Mucosa of rectum (tissue), 2 donors: ENCODE measurements at regions not wholly inside any gene's neighbourhood (a gene's known extent, or its start where the extent isn't known, plus 50 kb on each side); places are given as distances from the start of the nearest gene placed in this dataset.

Experiments
- H3K27ac ChIP-seq, 2 donors: one replicate each; pipeline ENCODE4 v1.7.0; 2013; ENCODE audit warnings: inconsistent platforms in 2 of 2, low read depth in 2 of 2, low read length in 2 of 2
- H3K27me3 ChIP-seq, 2 donors: one replicate each; pipeline ENCODE4 v1.7.0; 2013; ENCODE audit warnings: low read length in 2 of 2; ENCODE audit not compliant: control insufficient read depth in 2 of 2, insufficient read depth in 2 of 2
- H3K36me3 ChIP-seq, 2 donors: one replicate each; pipeline ENCODE4 v1.7.0; 2013; ENCODE audit warnings: low read length in 2 of 2; ENCODE audit not compliant: control insufficient read depth in 2 of 2, insufficient read depth in 2 of 2
- H3K4me1 ChIP-seq, 2 donors: one replicate each; pipeline ENCODE4 v1.7.0; 2013; ENCODE audit warnings: low read length in 2 of 2, mild to moderate bottlenecking in 1 of 2; ENCODE audit not compliant: control insufficient read depth in 2 of 2, insufficient read depth in 2 of 2
- H3K4me3 ChIP-seq, 2 donors: one replicate each; pipeline ENCODE4 v1.7.0; 2013; ENCODE audit warnings: low read length in 2 of 2
- H3K9ac ChIP-seq, 2 donors: one replicate each; pipeline ENCODE4 v1.7.0; 2013; ENCODE audit warnings: low read length in 2 of 2, low read depth in 1 of 2, mild to moderate bottlenecking in 1 of 2
- H3K9me3 ChIP-seq, 2 donors: one replicate each; pipeline ENCODE4 v1.7.0; 2013; ENCODE audit warnings: low read length in 2 of 2; ENCODE audit not compliant: control insufficient read depth in 2 of 2
- donor health status: healthy.
- donor health status: Normal muscosa, but diverticular disease.

GRCh38 chr5:68387074-68387796, 171.7 kb downstream of the PIK3R1 start:
- H3K4me1 ChIP-seq = peaks cover 9 to 19% of the 10 kb centered on the region in 2 donors
- no peaks in the 10 kb centered on the region for H3K9me3 ChIP-seq
- H3K36me3 ChIP-seq = no peaks in the 10 kb centered on the region
- H3K27me3 ChIP-seq = no peaks in the 10 kb centered on the region
- no peak overlapping the region for H3K9ac ChIP-seq
- H3K4me3 ChIP-seq = no peak overlapping the region
- no peak overlapping the region for H3K27ac ChIP-seq

- H3K9ac ChIP-seq = no peak overlapping the region
- no peaks in the 10 kb centered on the region for H3K9me3 ChIP-seq
- no peaks in the 10 kb centered on the region for H3K27me3 ChIP-seq
- peaks cover 9 to 12% of the 10 kb centered on the region in 2 donors for H3K4me1 ChIP-seq
- no peak overlapping the region for H3K27ac ChIP-seq
- no peaks in the 10 kb centered on the region for H3K36me3 ChIP-seq
- H3K4me3 ChIP-seq = no peak overlapping the region
These were observed 174.1 kb downstream of the PIK3R1 start for GRCh38 chr5:68389618-68390017.

GRCh38 chr5:68392617-68393016, 177.1 kb downstream of the PIK3R1 start:
- Histone ChIP-seq H3K4me1 (peaks cover 9 to 19% of the 10 kb centered on the region in 2 donors), H3K9me3 (no peaks in the 10 kb centered on the region), H3K27me3 (no peaks in the 10 kb centered on the region), H3K36me3 (no peaks in the 10 kb centered on the region), H3K4me3 (no peak overlapping the region), H3K27ac (no peak overlapping the region), H3K9ac (peak overlapping the region in 1 of 2 donors; percentile 1)

DNA sequence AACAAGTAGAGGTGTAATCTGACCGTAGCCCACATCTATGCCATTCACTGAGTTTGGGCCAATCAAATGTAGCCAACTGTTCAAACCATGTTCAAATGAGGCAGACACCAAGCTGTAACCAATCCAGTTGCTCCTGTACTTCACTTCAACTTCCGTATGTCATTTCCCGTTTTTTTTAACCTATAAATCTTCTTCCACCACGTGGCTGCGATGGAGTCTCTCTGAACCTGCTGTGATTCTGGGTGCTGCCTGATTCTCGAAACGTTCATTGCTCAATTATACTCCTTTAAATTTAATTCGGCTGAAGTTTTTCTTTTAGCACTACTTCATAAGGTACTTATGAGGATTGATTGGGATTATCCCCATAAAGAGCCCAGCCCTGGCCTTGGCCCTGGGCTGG, 179.7 kb downstream of the PIK3R1 start:
- no peak overlapping the region for H3K4me3 ChIP-seq
- H3K9me3 ChIP-seq = no peaks in the 10 kb centered on the region
- H3K4me1 ChIP-seq = peaks cover 9 to 19% of the 10 kb centered on the region in 2 donors
- no peaks in the 10 kb centered on the region for H3K36me3 ChIP-seq
- peak overlapping the region in 1 of 2 donors; percentile 16 for H3K9ac ChIP-seq
- H3K27me3 ChIP-seq = no peaks in the 10 kb centered on the region
- peak overlapping the region; percentile 80 to 82 for H3K27ac ChIP-seq

GRCh38 chr5:68395926-68396511, 180.5 kb downstream of the PIK3R1 start:
- Histone ChIP-seq H3K9ac (peak overlapping the region in 1 of 2 donors; percentile 16), H3K27me3 (no peaks in the 10 kb centered on the region), H3K4me1 (peaks cover 9 to 19% of the 10 kb centered on the region in 2 donors), H3K27ac (peak overlapping the region; percentile 80 to 82), H3K9me3 (no peaks in the 10 kb centered on the region), H3K36me3 (no peaks in the 10 kb centered on the region), H3K4me3 (peak overlapping the region in 1 of 2 donors; percentile 35)

DNA sequence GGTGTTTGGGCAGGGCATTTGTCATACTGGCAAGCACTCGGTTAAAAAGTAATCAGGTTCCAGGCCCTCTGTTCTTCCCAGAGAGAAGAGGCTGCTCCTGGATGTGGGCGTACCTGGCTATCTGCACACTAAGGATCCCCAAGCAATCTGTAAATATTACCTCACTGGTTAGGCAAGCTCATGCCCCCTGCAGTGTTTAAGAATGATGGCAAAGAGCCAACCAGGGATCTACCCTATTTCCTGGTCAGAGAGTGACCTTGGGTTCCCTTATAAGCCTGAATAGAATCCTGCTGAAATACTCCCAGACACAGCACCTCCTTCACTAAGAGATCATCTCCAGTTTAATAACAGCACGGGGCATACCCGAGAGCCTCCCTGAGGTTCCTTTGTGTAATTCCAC, 181.2 kb downstream of the PIK3R1 start:
- peaks cover 9 to 19% of the 10 kb centered on the region in 2 donors for H3K4me1 ChIP-seq
- no peaks in the 10 kb centered on the region for H3K9me3 ChIP-seq
- peak overlapping the region; percentile 80 to 82 for H3K27ac ChIP-seq
- no peak overlapping the region for H3K9ac ChIP-seq
- no peaks in the 10 kb centered on the region for H3K27me3 ChIP-seq
- peak overlapping the region; percentile 4 to 35 for H3K4me3 ChIP-seq
- H3K36me3 ChIP-seq = no peaks in the 10 kb centered on the region

DNA sequence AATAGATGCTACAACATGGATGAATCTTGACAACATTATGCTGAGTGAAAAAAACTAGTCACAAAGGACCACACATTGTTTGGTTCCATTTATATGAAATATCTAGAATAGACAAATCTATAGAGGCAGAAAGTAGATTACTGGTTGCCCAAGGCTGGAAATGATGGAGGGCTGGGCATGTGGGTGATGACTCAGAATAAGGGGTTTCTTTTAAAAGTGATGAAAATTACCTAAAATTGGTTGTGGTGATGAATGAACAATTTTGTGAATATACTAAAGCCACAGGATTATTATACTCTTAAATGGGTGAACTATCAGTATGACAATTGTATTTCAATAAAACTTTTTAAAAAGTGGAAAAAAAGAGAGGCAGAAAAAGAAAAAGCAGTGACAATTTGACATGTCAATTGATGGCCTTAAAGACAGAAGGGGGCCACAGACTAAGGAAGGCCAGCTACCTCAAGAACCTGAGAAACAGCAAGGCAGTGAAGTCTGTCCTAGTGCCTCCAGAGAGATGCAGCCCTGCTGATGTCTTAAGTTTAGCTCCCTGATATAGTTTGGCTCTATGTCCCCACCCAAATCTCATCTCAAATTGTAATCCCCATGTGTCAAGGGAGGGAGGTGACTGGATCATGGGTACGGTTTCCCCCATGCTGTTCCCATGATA, 182.7 kb downstream of the PIK3R1 start:
- H3K27ac ChIP-seq = peak overlapping the region in 1 of 2 donors; percentile 23
- no peak overlapping the region for H3K4me3 ChIP-seq

DNA sequence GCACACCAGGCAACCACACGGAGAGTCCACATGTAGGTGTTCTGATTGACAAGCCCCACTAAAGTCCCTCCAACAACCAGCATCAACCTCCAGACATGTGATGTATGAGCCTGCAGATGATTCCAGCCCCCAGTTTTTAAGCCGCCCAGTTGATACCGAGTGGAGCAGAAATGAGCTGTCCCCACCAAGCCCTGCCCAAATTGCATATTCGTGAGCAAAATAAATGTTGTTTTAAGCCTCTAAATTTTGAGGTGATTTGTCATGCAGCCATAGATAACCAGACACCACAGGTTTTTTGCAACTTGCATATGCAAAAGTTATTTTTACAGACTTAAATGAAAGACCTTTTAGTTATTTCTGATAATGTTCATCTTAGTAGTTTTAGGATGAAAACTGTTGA, 187.7 kb downstream of the PIK3R1 start:
- H3K36me3 ChIP-seq = no peaks in the 10 kb centered on the region
- H3K4me1 ChIP-seq = peaks cover 7 to 23% of the 10 kb centered on the region in 2 donors
- no peak overlapping the region for H3K9ac ChIP-seq
- no peak overlapping the region for H3K27ac ChIP-seq
- H3K9me3 ChIP-seq = no peaks in the 10 kb centered on the region
- H3K4me3 ChIP-seq = no peak overlapping the region
- no peaks in the 10 kb centered on the region for H3K27me3 ChIP-seq

More for the DNA sequence above, 182.7 kb downstream of the PIK3R1 start:
- Histone ChIP-seq H3K36me3 (no peaks in the 10 kb centered on the region), H3K9ac (no peak overlapping the region), H3K9me3 (no peaks in the 10 kb centered on the region), H3K4me1 (peaks cover 6 to 19% of the 10 kb centered on the region in 2 donors), H3K27me3 (no peaks in the 10 kb centered on the region)

DNA sequence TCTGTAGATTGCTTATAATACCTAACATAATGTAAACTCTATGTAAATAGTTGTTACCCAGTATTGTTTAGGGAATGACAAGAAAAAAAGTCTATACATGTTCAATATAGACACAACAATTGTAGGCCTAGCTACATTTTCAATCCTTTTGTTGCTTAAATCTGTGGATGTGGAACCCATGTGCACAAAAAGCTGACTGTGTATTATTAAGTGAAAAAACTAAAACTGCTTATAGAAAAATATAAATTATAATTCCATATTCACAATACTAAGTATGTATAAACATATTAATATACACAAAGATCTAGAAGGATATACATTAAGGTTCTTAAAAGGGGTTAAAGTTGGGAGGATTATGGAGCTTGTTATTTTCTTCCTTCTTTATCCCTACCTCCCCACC, 188.7 kb downstream of the PIK3R1 start:
- no peak overlapping the region for H3K9ac ChIP-seq
- peaks cover 7 to 23% of the 10 kb centered on the region in 2 donors for H3K4me1 ChIP-seq
- H3K27ac ChIP-seq = peak overlapping the region; percentile 16 to 48
- no peaks in the 10 kb centered on the region for H3K36me3 ChIP-seq
- no peaks in the 10 kb centered on the region for H3K27me3 ChIP-seq
- H3K4me3 ChIP-seq = no peak overlapping the region
- H3K9me3 ChIP-seq = no peaks in the 10 kb centered on the region

DNA sequence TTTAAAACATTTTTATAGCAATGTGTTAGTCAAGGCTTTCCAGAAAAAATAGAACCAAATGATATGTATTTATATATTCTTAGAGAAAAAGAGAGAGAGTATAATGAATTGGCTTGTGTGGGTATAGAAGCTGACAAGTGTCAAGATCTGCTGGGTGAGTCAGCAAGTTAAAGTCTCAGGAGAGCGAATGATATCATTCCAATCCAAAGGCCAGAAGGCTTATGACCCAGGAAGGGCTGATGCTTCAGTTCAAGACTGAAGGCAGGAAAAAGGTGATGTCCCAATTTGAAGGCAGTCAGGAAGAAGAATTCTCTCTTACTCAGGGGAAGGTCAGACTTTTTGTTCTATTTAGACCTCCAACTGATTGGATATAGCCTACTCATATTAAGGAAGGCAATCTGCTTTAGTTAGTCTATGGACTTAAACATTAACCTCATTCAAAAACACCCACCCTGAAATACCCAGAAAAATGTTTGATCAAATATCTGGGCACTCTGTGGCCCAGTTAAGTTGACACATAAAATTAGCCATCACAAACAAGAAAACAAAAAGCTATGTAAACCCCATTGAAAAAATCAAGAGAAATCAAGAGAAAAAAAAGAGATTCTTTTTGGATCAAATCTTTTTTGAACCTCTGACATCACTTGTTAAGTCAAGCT, 189.6 kb downstream of the PIK3R1 start:
- Histone ChIP-seq H3K27ac (peak overlapping the region in 1 of 2 donors; percentile 77), H3K9me3 (no peaks in the 10 kb centered on the region), H3K36me3 (no peaks in the 10 kb centered on the region), H3K4me1 (peaks cover 7 to 23% of the 10 kb centered on the region in 2 donors), H3K4me3 (no peak overlapping the region), H3K9ac (no peak overlapping the region), H3K27me3 (no peaks in the 10 kb centered on the region)
